Neuronal stem cell (in vitro differentiated cells): ENCODE measurements at regions not wholly inside any gene's neighbourhood (a gene's known extent, or its start where the extent isn't known, plus 50 kb on each side); places are given as distances from the start of the nearest gene placed in this dataset.

ENCODE experiments used
- DNase-seq: peaks from one replicate; pipeline ENCODE4 v3.0.0-alpha.2; 2013; ENCODE audit warnings: low spot score
- H2AFZ ChIP-seq: one replicate; pipeline ENCODE4 v1.6.1; 2013; ENCODE audit warnings: mild to moderate bottlenecking, low read length, inconsistent platforms
- H2AK5ac ChIP-seq: 2 replicates; pipeline ENCODE4 v1.6.1; 2013; ENCODE audit warnings: low read depth, mild to moderate bottlenecking, inconsistent platforms, low read length, moderate library complexity, mixed read lengths
- H2BK120ac ChIP-seq: 2 replicates; pipeline ENCODE4 v1.6.1; 2013; ENCODE audit warnings: low read depth, mild to moderate bottlenecking, inconsistent platforms, low read length, moderate library complexity, mixed read lengths
- H2BK12ac ChIP-seq: one replicate; pipeline ENCODE4 v1.6.1; 2013; ENCODE audit warnings: low read length, inconsistent platforms
- H2BK15ac ChIP-seq: 2 replicates; pipeline ENCODE4 v1.6.1; 2013; ENCODE audit warnings: mild to moderate bottlenecking, low read length, inconsistent platforms, mixed read lengths
- H2BK5ac ChIP-seq: one replicate; pipeline ENCODE4 v1.6.1; 2013; ENCODE audit warnings: inconsistent platforms, mild to moderate bottlenecking, low read length, moderate library complexity
- H3K14ac ChIP-seq: one replicate; pipeline ENCODE4 v1.6.1; 2013; ENCODE audit warnings: low read length, inconsistent platforms
- H3K18ac ChIP-seq: 2 replicates; pipeline ENCODE4 v1.6.1; 2013; ENCODE audit warnings: low read length, inconsistent platforms
- H3K23ac ChIP-seq: 2 replicates; pipeline ENCODE4 v1.6.1; 2013; ENCODE audit warnings: low read depth, mild to moderate bottlenecking, mixed read lengths, low read length, inconsistent platforms; ENCODE audit not compliant: poor library complexity
- H3K27ac ChIP-seq: replicated peaks from 3 replicates; pipeline ENCODE4 v1.5.1; 2013; ENCODE audit warnings: low read length, inconsistent platforms
- H3K27me3 ChIP-seq, 3 experiments: 2 replicates each; pipeline ENCODE4 v1.6.1; 2013; ENCODE audit warnings: low read length in 3 of 3, mild to moderate bottlenecking in 2 of 3, inconsistent platforms in 1 of 3, low read depth in 1 of 3, mixed read lengths in 1 of 3, moderate library complexity in 1 of 3; ENCODE audit not compliant: control insufficient read depth in 3 of 3, insufficient read depth in 3 of 3
- H3K36me3 ChIP-seq, 2 donors: replicated peaks in 1 of 2; 2 replicates each; pipeline ENCODE4 v1.6.1; 2013; ENCODE audit warnings: low read length in 2 of 2; ENCODE audit not compliant: control insufficient read depth in 2 of 2, insufficient read depth in 2 of 2
- H3K4ac ChIP-seq: 2 replicates; pipeline ENCODE4 v1.6.1; 2013; ENCODE audit warnings: inconsistent platforms, mild to moderate bottlenecking, low read length, moderate library complexity
- H3K4me1 ChIP-seq, 2 donors: 1 replicate in 1 of 2; 2 replicates in 1 of 2; pipeline ENCODE4 v1.6.1; 2013; ENCODE audit warnings: low read length in 2 of 2, low read depth in 1 of 2; ENCODE audit not compliant: control insufficient read depth in 2 of 2, insufficient read depth in 1 of 2
- H3K4me2 ChIP-seq: one replicate; pipeline ENCODE4 v1.6.1; 2013; ENCODE audit warnings: mild to moderate bottlenecking, low read length, inconsistent platforms; ENCODE audit not compliant: insufficient read depth, poor library complexity, severe bottlenecking
- H3K4me3 ChIP-seq, 2 donors: 2 replicates each; pipeline ENCODE4 v1.5.1; 2013; ENCODE audit warnings: low read length in 2 of 2, mild to moderate bottlenecking in 2 of 2, inconsistent platforms in 1 of 2, moderate library complexity in 1 of 2
- H3K79me1 ChIP-seq: one replicate; pipeline ENCODE4 v1.6.1; 2013; ENCODE audit warnings: low read depth, mild to moderate bottlenecking, inconsistent platforms, low read length, moderate library complexity
- H3K9ac ChIP-seq: one replicate; pipeline ENCODE4 v1.6.1; 2013; ENCODE audit warnings: mild to moderate bottlenecking, low read depth, low read length, inconsistent platforms; ENCODE audit not compliant: poor library complexity
- H3K9me3 ChIP-seq, 2 donors: replicated peaks in 1 of 2; 2 replicates each; pipeline versions ENCODE3 to v1.6.1; 2013; ENCODE audit warnings: low read length in 2 of 2, mild to moderate bottlenecking in 2 of 2, inconsistent platforms in 1 of 2, low read depth in 1 of 2, mixed read lengths in 1 of 2, moderate library complexity in 1 of 2; ENCODE audit not compliant: control insufficient read depth in 2 of 2, insufficient read depth in 1 of 2
- H4K8ac ChIP-seq: one replicate; pipeline ENCODE4 v1.6.1; 2013; ENCODE audit warnings: low read depth, mild to moderate bottlenecking, inconsistent platforms, low read length, moderate library complexity
- H4K91ac ChIP-seq: one replicate; pipeline ENCODE4 v1.6.1; 2013; ENCODE audit warnings: low read length, low read depth, mild to moderate bottlenecking, inconsistent platforms; ENCODE audit not compliant: poor library complexity
- WGBS, 2 donors: extraction: QIAGEN DNeasy Blood & Tissue Kit; methylation state at CpG; one replicate each; pipeline ENCODE4 v1.1.7; 2013; ENCODE audit warnings: missing lambda C conversion rate in 2 of 2, mixed read lengths in 1 of 2; ENCODE audit not compliant: insufficient read length in 2 of 2, insufficient replicate concordance in 1 of 2; ENCODE audit errors: extremely low coverage in 2 of 2; 5-methylcytosine and 5-hydroxymethylcytosine counted together

DNA sequence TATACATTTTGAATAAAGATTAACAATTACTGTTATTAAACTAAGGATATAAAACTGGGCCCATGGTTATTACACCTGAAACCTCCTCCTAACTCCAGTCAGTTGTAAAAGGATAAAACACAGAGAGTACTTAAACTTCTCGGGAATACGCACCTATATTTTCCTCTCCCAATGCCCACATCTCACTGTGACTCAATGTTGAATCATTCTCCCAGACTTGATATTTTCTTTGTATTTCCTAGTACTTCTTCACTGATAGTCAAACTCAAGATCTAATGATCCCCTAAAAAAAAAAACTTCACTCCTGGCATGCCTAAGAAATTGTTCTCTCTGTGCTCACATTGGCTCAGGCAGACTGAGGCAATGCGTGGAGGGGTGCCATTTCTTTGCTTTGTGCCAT is 212.5 kb upstream of the DKK2 start:
- Histone ChIP-seq H2BK5ac (no peak overlapping the region), H4K91ac (no peak overlapping the region), H3K18ac (no peak overlapping the region), H2BK120ac (no peak overlapping the region), H2AFZ (no peak overlapping the region), H4K8ac (no peak overlapping the region), H3K27ac (no peak overlapping the region), H3K4ac (no peak overlapping the region), H2BK15ac (no peak overlapping the region), H3K23ac (no peak overlapping the region), H3K36me3 (no peaks in the 10 kb centered on the region), H3K14ac (no peak overlapping the region), H3K4me3 (no peak overlapping the region), H3K4me1 (no peaks in the 10 kb centered on the region), H2BK12ac (no peak overlapping the region), H3K4me2 (no peak overlapping the region), H3K9ac (no peak overlapping the region), H2AK5ac (no peak overlapping the region), H3K79me1 (no peaks in the 10 kb centered on the region), H3K27me3 (no peaks in the 10 kb centered on the region), H3K9me3 (no peaks in the 10 kb centered on the region)
- WGBS, 2 donors = no CpG with 5 or more reads among the region's 3 CpGs
- DNase-seq = no peak

DNA sequence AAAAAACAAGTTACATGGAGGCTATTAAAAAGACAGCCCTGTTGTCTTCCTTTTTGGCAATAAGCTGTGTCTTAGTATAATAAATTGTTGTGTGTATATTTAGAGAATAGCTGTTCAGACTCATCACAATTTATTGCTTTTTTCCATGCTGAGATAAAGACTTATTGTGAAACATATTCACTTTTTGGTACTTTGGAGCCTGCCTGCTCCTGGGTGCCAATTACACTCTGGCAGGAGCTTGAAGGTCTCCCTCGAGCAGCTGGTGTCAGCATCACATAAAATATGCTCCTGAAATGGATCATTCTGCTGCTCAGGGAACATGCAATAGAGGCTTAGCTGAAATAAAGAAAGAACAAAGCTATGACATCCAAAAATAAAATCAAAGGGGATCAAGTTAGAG is 211.6 kb upstream of the DKK2 start:
- Histone ChIP-seq H3K4me1 (no peaks in the 10 kb centered on the region), H2BK12ac (no peak overlapping the region), H4K91ac (no peak overlapping the region), H3K27ac (no peak overlapping the region), H2AFZ (no peak overlapping the region), H3K36me3 (no peaks in the 10 kb centered on the region), H3K14ac (no peak overlapping the region), H2AK5ac (no peak overlapping the region), H2BK120ac (no peak overlapping the region), H2BK5ac (no peak overlapping the region), H3K4me2 (no peak overlapping the region), H3K4ac (no peak overlapping the region), H3K9me3 (no peaks in the 10 kb centered on the region), H3K9ac (no peak overlapping the region), H3K79me1 (no peaks in the 10 kb centered on the region), H3K27me3 (no peaks in the 10 kb centered on the region), H3K4me3 (no peak overlapping the region), H3K18ac (no peak overlapping the region), H4K8ac (no peak overlapping the region), H2BK15ac (no peak overlapping the region), H3K23ac (no peak overlapping the region)
- DNase-seq = no peak
- WGBS, 2 donors = no CpG with 5 or more reads among the region's 1 CpG

DNA sequence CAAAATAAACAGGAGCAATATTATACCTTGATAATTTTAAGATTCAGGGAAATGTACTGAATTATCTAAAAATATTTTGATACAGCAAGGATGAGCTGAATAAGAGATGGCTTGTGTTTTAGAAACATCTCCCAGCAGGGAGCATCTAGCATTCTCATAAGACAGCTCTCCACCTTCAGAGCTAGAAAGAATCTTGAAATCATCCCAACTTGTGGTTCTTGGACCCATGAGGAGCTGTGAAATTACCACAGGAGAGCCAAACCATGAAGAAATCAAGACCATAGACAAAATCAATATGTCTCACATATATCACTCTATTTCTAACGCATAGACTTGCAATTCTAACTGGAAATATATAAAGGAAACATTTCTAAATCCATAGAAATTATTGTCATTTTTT is 210.6 kb upstream of the DKK2 start:
- H2AK5ac ChIP-seq = no peak overlapping the region
- H3K14ac ChIP-seq = no peak overlapping the region
- H4K91ac ChIP-seq = no peak overlapping the region
- H3K4me2 ChIP-seq = no peak overlapping the region
- no peak overlapping the region for H2BK12ac ChIP-seq
- no peak overlapping the region for H2BK15ac ChIP-seq
- no peak overlapping the region for H3K18ac ChIP-seq
- no peaks in the 10 kb centered on the region for H3K27me3 ChIP-seq
- no peak overlapping the region for H3K23ac ChIP-seq
- H3K27ac ChIP-seq = no peak overlapping the region
- no peak overlapping the region for H3K9ac ChIP-seq
- no peak overlapping the region for H2BK120ac ChIP-seq
- H3K9me3 ChIP-seq = no peaks in the 10 kb centered on the region
- no peak overlapping the region for H3K4me3 ChIP-seq
- H3K36me3 ChIP-seq = no peaks in the 10 kb centered on the region
- no peaks in the 10 kb centered on the region for H3K79me1 ChIP-seq
- WGBS, 2 donors = no CpG with 5 or more reads among the region's 1 CpG
- H3K4me1 ChIP-seq = peaks cover 0 to 2% of the 10 kb centered on the region in 2 donors
- H4K8ac ChIP-seq = no peak overlapping the region
- no peak overlapping the region for H2AFZ ChIP-seq
- DNase-seq = no peak
- no peak overlapping the region for H2BK5ac ChIP-seq
- H3K4ac ChIP-seq = no peak overlapping the region

DNA sequence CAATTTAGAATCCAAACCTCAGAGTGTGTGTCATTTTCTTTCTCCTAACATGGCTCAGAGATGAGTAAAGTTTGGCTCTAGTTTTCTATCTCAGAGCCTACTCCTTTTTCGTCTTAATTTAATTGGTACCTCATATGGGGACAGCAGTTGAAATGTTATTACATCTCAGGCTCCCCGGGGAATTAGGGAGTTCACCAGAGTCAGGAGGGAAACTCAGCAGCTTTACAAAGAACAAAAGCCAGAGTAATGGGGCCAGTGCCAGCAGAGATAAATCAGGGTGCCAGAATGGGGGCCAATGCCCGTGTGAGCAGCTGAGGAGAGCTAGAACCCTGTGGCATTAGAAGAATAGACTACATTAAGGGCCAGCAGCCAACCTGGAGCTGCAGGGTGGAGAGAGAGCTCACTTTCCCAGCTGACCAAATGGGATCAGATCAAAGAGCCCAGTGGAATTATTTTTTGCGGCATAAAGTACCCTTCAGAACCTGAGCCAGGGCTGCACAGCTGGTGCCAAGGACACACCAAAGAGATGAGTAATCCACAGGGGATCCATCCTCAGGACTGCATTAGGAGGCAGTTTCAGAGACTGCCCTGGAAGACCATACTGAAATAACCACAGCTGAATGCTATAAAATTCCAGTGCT is 207.1 kb upstream of the DKK2 start:
- H3K36me3 ChIP-seq = no peaks in the 10 kb centered on the region
- no peaks in the 10 kb centered on the region for H3K9me3 ChIP-seq
- H2AFZ ChIP-seq = peak overlapping the region; percentile 18
- no peak overlapping the region for H3K4me3 ChIP-seq
- no peaks in the 10 kb centered on the region for H3K27me3 ChIP-seq
- no peak overlapping the region for H3K4me2 ChIP-seq
- no peak overlapping the region for H2BK5ac ChIP-seq
- peaks cover 0 to 2% of the 10 kb centered on the region in 2 donors for H3K4me1 ChIP-seq
- H4K8ac ChIP-seq = no peak overlapping the region
- H3K18ac ChIP-seq = no peak overlapping the region
- no peak overlapping the region for H4K91ac ChIP-seq
- H3K27ac ChIP-seq = no peak overlapping the region
- no peak overlapping the region for H2BK15ac ChIP-seq
- H3K23ac ChIP-seq = no peak overlapping the region
- WGBS, 2 donors = no CpG with 5 or more reads among the region's 4 CpGs
- no peak overlapping the region for H2BK12ac ChIP-seq
- DNase-seq = no peak
- no peak overlapping the region for H3K4ac ChIP-seq
- H2BK120ac ChIP-seq = no peak overlapping the region
- no peak overlapping the region for H3K9ac ChIP-seq
- H2AK5ac ChIP-seq = no peak overlapping the region
- no peaks in the 10 kb centered on the region for H3K79me1 ChIP-seq
- H3K14ac ChIP-seq = no peak overlapping the region
